GM04503 (cell line): ENCODE measurements at regions not wholly inside any gene's neighbourhood (a gene's known extent, or its start where the extent isn't known, plus 50 kb on each side); places are given as distances from the start of the nearest gene placed in this dataset.

Experiments used
- DNase-seq: peaks from one replicate; pipeline ENCODE4 v3.0.0-alpha.2; 2012; ENCODE audit warnings: low read depth

GRCh38 chr16:9525037-9525436, 433.6 kb downstream of the HAPSTR1 start:
- DNase-seq: no peak

GRCh38 chr16:9526791-9527190, 435.3 kb downstream of the HAPSTR1 start:
- no peak for DNase-seq

GRCh38 chr16:9527976-9528375, 436.5 kb downstream of the HAPSTR1 start:
- no peak for DNase-seq

GRCh38 chr16:9528511-9529079, 437.2 kb downstream of the HAPSTR1 start:
- no peak for DNase-seq

- no peak for DNase-seq
Measured at GRCh38 chr16:9533042-9533441, 441.6 kb downstream of the HAPSTR1 start.

GRCh38 chr16:9534759-9535158, 443.3 kb downstream of the HAPSTR1 start:
- DNase-seq: no peak

GRCh38 chr16:9536905-9537304, 445.5 kb downstream of the HAPSTR1 start:
- no peak for DNase-seq

GRCh38 chr16:9539346-9539745, 447.9 kb downstream of the HAPSTR1 start:
- DNase-seq: no peak

- DNase-seq: no peak
Measured at GRCh38 chr16:9541723-9542122, 450.3 kb downstream of the HAPSTR1 start.

- no peak for DNase-seq
Measured at GRCh38 chr16:9542165-9542755, 450.8 kb downstream of the HAPSTR1 start.

- DNase-seq: no peak
Measured at GRCh38 chr16:9545522-9546437, 454.3 kb downstream of the HAPSTR1 start.

- DNase-seq: no peak
Measured at GRCh38 chr16:9546438-9546786, 455.0 kb downstream of the HAPSTR1 start.

- no peak for DNase-seq
Measured at GRCh38 chr16:9549487-9549886, 458.0 kb downstream of the HAPSTR1 start.

GRCh38 chr16:9555051-9555450, 463.6 kb downstream of the HAPSTR1 start:
- DNase-seq: no peak

GRCh38 chr16:9556949-9557665, 465.7 kb downstream of the HAPSTR1 start:
- no peak for DNase-seq

GRCh38 chr16:9557713-9558112, 466.3 kb downstream of the HAPSTR1 start:
- no peak for DNase-seq

GRCh38 chr16:9566099-9566498, 474.7 kb downstream of the HAPSTR1 start:
- no peak for DNase-seq

- DNase-seq: no peak
Measured at GRCh38 chr16:9567666-9568065, 476.2 kb downstream of the HAPSTR1 start.

- DNase-seq: no peak
Measured at GRCh38 chr16:9568261-9568660, 476.8 kb downstream of the HAPSTR1 start.

- no peak for DNase-seq
Measured at GRCh38 chr16:9570521-9570920, 479.1 kb downstream of the HAPSTR1 start.

GRCh38 chr16:9578459-9578858, 487.0 kb downstream of the HAPSTR1 start:
- no peak for DNase-seq

- no peak for DNase-seq
Measured at GRCh38 chr16:9580025-9580424, 488.6 kb downstream of the HAPSTR1 start.

GRCh38 chr16:9593440-9593839, 502.0 kb downstream of the HAPSTR1 start:
- DNase-seq: no peak
